Transverse colon (tissue), 4 donors: ENCODE measurements at regions not wholly inside any gene's neighbourhood (a gene's known extent, or its start where the extent isn't known, plus 50 kb on each side); places are given as distances from the start of the nearest gene placed in this dataset.

ENCODE experiments used
- DNase-seq: peaks from one replicate; pipeline ENCODE4 v3.0.0-alpha.2; 2019
- H3K27ac ChIP-seq, 4 donors: fragments of 200-600 bp; sonication (generic); 2 replicates each; pipeline ENCODE4 v1.5.1; 2016 to 2018; ENCODE audit warnings: inconsistent platforms in 4 of 4
- H3K27me3 ChIP-seq: fragments of 200-600 bp; sonication (generic); 2 replicates; pipeline ENCODE4 v1.5.1; 2017; ENCODE audit warnings: inconsistent platforms
- H3K36me3 ChIP-seq, 4 donors: fragments of 200-600 bp; sonication (generic); 2 replicates each; pipeline ENCODE4 v1.5.1; 2017 to 2019; ENCODE audit warnings: inconsistent platforms in 4 of 4
- H3K4me1 ChIP-seq, 4 donors: fragments of 200-600 bp; sonication (generic); 2 replicates each; pipeline ENCODE4 v1.5.1; 2017 to 2020; ENCODE audit warnings: inconsistent platforms in 4 of 4
- H3K4me3 ChIP-seq, 4 donors: fragments of 200-600 bp; sonication (generic); 1 replicate in 1 of 4; 2 replicates in 3 of 4; pipeline versions ENCODE4 v1.5.1 to v1.6.1; 2017 to 2019; ENCODE audit warnings: inconsistent platforms in 4 of 4
- H3K9me3 ChIP-seq, 2 donors: fragments of 200-600 bp; sonication (generic); 2 replicates each; pipeline ENCODE4 v1.5.1; 2017 to 2019; ENCODE audit warnings: inconsistent platforms in 2 of 2
- EP300 ChIP-seq: sonication (generic); formaldehyde crosslinking; IDR thresholded peaks from one replicate; pipeline ENCODE4 v1.6.1; 2017; ENCODE audit warnings: antibody characterized with exemption, low read depth
- POLR2A ChIP-seq: fragments of 450-650 bp; IDR thresholded peaks from one replicate; pipeline ENCODE4 v1.6.1; 2016; ENCODE audit warnings: antibody characterized with exemption, mild to moderate bottlenecking, moderate library complexity
- POLR2AphosphoS5 ChIP-seq, 3 donors: sonication (generic); formaldehyde crosslinking; IDR thresholded peaks; one replicate each; pipeline ENCODE4 v1.6.1; 2016; ENCODE audit warnings: antibody characterized with exemption in 3 of 3
- WGBS, 2 donors: methylation state at CpG; one replicate each; pipeline ENCODE4 v1.1.5; 2018; ENCODE audit warnings: low coverage in 1 of 2; 5-methylcytosine and 5-hydroxymethylcytosine counted together
- in situ Hi-C, 4 donors: fragments of 200-750 bp; cut with MboI; loops; one replicate each; pipeline versions ENCODE4 v1.15.0 to v1.15.1; 2017; ENCODE audit warnings: low sequenced_read_pairs in 3 of 4, low pct_ligation_motif_present in 1 of 4, low pct_unique_long_range_greater_than_20kb in 1 of 4
- intact Hi-C: fragments of 100-400 bp; cut with DNase I; formaldehyde crosslinking; loops from one replicate; pipeline ENCODE4 v1.15.1; 2023; ENCODE audit warnings: low total_unique reads
- TF ChIP-seq, protein P1 (sequence below), 5 experiments: fragments of 200-600 bp in 3 of 5; fragments of 450-650 bp in 2 of 5; sonication (generic) in 3 of 5; IDR thresholded peaks; 1 replicate in 2 of 5; 2 replicates in 3 of 5; pipeline ENCODE4 v1.5.1; 2016 to 2017; ENCODE audit warnings: antibody characterized with exemption in 5 of 5, inconsistent platforms in 3 of 5, mild to moderate bottlenecking in 2 of 5, moderate library complexity in 1 of 5

DNA sequence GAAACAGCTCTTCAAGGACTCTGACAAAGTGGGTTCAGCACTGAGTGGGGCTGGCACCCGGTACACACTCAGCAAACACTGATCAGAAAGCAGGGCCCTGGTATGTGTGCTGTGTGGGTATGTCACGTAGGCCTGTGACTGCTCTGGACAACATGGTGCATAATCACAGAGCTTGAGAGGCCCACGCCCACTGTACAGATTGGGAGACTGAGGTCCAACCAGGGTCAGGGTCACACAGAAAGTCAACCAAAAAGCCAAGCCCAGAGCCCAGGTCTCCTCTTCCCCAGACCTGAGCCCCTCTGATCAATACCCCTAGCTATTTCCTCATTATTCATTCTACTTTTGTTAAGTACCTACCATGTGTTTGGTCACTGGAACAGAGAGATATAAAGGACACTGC, 166.1 kb upstream of the LINGO1 start:
- DNase-seq, result no peak
- no peak overlapping the region for H3K4me3 ChIP-seq
- H3K9me3 ChIP-seq, result no peaks in the 10 kb centered on the region
- 82% methylated on average over 3 of the region's 3 CpGs; no CpG with 5 or more reads in 1 of the 2 donors for WGBS, 2 donors
- H3K27me3 ChIP-seq, result no peaks in the 10 kb centered on the region
- no peaks in the 10 kb centered on the region for H3K4me1 ChIP-seq
- H3K27ac ChIP-seq, result no peak overlapping the region
- intact Hi-C loops (no loop called here), in situ Hi-C loops (no loop called here)
- TF ChIP-seq EP300 (no peak), POLR2AphosphoS5 (IDR thresholded peaks at IDR 0.05) (no peak), POLR2A (no peak)
- TF ChIP-seq, protein P1, sequence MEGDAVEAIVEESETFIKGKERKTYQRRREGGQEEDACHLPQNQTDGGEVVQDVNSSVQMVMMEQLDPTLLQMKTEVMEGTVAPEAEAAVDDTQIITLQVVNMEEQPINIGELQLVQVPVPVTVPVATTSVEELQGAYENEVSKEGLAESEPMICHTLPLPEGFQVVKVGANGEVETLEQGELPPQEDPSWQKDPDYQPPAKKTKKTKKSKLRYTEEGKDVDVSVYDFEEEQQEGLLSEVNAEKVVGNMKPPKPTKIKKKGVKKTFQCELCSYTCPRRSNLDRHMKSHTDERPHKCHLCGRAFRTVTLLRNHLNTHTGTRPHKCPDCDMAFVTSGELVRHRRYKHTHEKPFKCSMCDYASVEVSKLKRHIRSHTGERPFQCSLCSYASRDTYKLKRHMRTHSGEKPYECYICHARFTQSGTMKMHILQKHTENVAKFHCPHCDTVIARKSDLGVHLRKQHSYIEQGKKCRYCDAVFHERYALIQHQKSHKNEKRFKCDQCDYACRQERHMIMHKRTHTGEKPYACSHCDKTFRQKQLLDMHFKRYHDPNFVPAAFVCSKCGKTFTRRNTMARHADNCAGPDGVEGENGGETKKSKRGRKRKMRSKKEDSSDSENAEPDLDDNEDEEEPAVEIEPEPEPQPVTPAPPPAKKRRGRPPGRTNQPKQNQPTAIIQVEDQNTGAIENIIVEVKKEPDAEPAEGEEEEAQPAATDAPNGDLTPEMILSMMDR (IDR thresholded peaks at IDR 0.05), result no peak
- no peaks in the 10 kb centered on the region for H3K36me3 ChIP-seq

GRCh38 chr15:77798151-77798835, 165.6 kb upstream of the LINGO1 start:
- H3K4me3 ChIP-seq, result no peak overlapping the region
- in situ Hi-C loops (no loop called here), intact Hi-C loops (no loop called here)
- no peaks in the 10 kb centered on the region for H3K27me3 ChIP-seq
- no peak for DNase-seq
- TF ChIP-seq POLR2A, result no peak
- TF ChIP-seq POLR2AphosphoS5 (IDR thresholded peaks at IDR 0.05), result no peak
- TF ChIP-seq EP300, result no peak
- TF ChIP-seq, protein P1 (IDR thresholded peaks at IDR 0.05), result no peak
- H3K27ac ChIP-seq, result no peak overlapping the region
- H3K4me1 ChIP-seq, result no peaks in the 10 kb centered on the region
- 86 to 100% methylated on average over 2 to 9 of the region's 13 CpGs for WGBS, 2 donors
- no peaks in the 10 kb centered on the region for H3K36me3 ChIP-seq
- no peaks in the 10 kb centered on the region for H3K9me3 ChIP-seq

- Histone ChIP-seq H3K27me3 (no peaks in the 10 kb centered on the region), H3K36me3 (no peaks in the 10 kb centered on the region), H3K4me3 (no peak overlapping the region), H3K9me3 (no peaks in the 10 kb centered on the region), H3K27ac (no peak overlapping the region), H3K4me1 (no peaks in the 10 kb centered on the region)
- DNase-seq, result peak; percentile 15
- intact Hi-C loops, result no loop called here
- TF ChIP-seq POLR2AphosphoS5 (IDR thresholded peaks at IDR 0.05) (no peak), EP300 (no peak), POLR2A (no peak)
- TF ChIP-seq, protein P1 (IDR thresholded peaks at IDR 0.05), result no peak
- in situ Hi-C loops, result no loop called here
- 45 to 47% methylated on average over 6 to 8 of the region's 8 CpGs for WGBS, 2 donors
Observed at GRCh38 chr15:77797270-77797669, 164.6 kb upstream of the LINGO1 start.

DNA sequence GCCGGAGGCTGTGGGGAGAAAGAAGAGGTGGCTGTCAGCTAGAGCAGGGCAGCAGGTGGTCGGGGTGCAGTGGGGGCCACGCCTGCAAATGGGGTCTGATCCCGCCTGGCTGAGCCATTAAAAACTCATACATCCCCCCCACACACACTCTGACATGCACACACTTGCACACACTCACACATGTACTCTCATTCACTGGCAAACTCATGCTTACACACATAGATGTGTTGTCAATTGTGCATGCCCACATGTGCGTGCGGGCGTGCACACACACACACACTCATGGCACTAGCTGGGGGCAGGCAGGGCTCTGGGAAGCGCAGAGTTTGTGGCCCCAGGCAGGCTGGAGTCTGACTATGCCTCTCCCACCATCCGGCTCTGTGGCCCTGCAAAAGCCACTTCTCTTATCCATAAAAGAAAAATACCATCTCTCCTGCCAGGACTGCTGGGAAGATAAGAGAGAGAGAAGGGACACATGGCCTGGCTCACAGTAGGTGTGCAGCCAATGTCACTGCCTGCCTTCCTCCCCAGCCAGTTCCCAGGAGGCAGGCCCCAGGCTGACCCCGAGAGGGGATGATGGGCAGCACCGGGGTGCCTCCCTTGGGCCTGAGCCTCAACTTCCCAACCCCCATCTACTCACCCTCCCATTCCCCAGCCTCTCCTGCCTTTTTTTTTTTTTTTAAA, 163.5 kb upstream of the LINGO1 start:
- Histone ChIP-seq H3K36me3 (no peaks in the 10 kb centered on the region), H3K4me3 (no peak overlapping the region), H3K27ac (no peak overlapping the region), H3K27me3 (no peaks in the 10 kb centered on the region), H3K4me1 (no peaks in the 10 kb centered on the region), H3K9me3 (no peaks in the 10 kb centered on the region)
- whole genome bisulfite sequencing, 2 donors, result 74% methylated on average over 11 of the region's 11 CpGs; no CpG with 5 or more reads in 1 of the 2 donors
- no peak for DNase-seq
- in situ Hi-C loops (no loop called here), intact Hi-C loops (no loop called here)
- TF ChIP-seq, protein P1 (IDR thresholded peaks at IDR 0.05), result no peak
- no peak for TF ChIP-seq EP300
- no peak for TF ChIP-seq POLR2A
- TF ChIP-seq POLR2AphosphoS5 (IDR thresholded peaks at IDR 0.05), result no peak
